Esophagus (tissue), 2 donors: ENCODE measurements at regions not wholly inside any gene's neighbourhood (a gene's known extent, or its start where the extent isn't known, plus 50 kb on each side); places are given as distances from the start of the nearest gene placed in this dataset.

Source experiments
- H3K27ac ChIP-seq, 2 donors: one replicate each; pipeline ENCODE4 v1.5.1; 2013; ENCODE audit warnings: low read depth in 2 of 2, mild to moderate bottlenecking in 2 of 2, inconsistent platforms in 1 of 2, low read length in 1 of 2, moderate library complexity in 1 of 2
- H3K27me3 ChIP-seq, 2 donors: one replicate each; pipeline ENCODE4 v1.6.1; 2013; ENCODE audit warnings: low read length in 2 of 2, control low read depth in 1 of 2, mild to moderate bottlenecking in 1 of 2; ENCODE audit not compliant: insufficient read depth in 2 of 2, control insufficient read depth in 1 of 2
- H3K36me3 ChIP-seq, 2 donors: one replicate each; pipeline ENCODE4 v1.6.1; 2013; ENCODE audit warnings: low read length in 1 of 2; ENCODE audit not compliant: control insufficient read depth in 2 of 2, insufficient read depth in 2 of 2
- H3K4me1 ChIP-seq, 2 donors: one replicate each; pipeline ENCODE4 v1.6.1; 2013; ENCODE audit warnings: low read length in 1 of 2; ENCODE audit not compliant: control insufficient read depth in 2 of 2, insufficient read depth in 2 of 2
- H3K4me3 ChIP-seq, 2 donors: one replicate each; pipeline ENCODE4 v1.5.1; 2013; ENCODE audit warnings: low read length in 2 of 2, mild to moderate bottlenecking in 2 of 2, low read depth in 1 of 2, moderate library complexity in 1 of 2
- H3K9me3 ChIP-seq, 2 donors: one replicate each; pipeline ENCODE4 v1.6.1; 2013; ENCODE audit warnings: mild to moderate bottlenecking in 2 of 2, low read depth in 1 of 2, low read length in 1 of 2, moderate library complexity in 1 of 2; ENCODE audit not compliant: control insufficient read depth in 2 of 2, insufficient read depth in 1 of 2
- WGBS, 2 donors: extraction: QIAGEN DNeasy Blood & Tissue Kit; methylation state at CpG; one replicate each; pipeline ENCODE4 v1.1.7; 2013; 5-methylcytosine and 5-hydroxymethylcytosine counted together
- donor health status: healthy with polysubstance abuse.
- donor health status: Bipolar disorder and iron deficiency.

DNA sequence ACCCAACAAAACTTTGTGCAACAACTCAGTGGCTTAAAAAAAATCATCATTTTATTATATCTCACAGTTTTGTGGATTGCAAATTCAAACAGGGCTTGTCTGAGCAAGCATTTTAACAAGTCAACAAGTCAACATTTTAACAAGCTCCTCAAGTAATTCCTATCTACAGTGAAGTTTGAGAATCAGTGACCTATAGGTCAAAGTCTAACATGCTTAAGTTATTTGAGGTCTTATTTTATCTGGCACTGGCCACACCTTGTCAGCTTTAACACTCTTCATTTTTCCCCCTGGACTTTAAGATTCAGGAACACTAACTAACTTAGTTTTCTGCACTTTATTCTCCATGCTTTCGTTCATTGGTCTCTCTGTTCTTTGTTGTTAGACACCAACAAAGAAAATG, 71.2 kb upstream of the PELI2 start:
- Histone ChIP-seq H3K9me3 (no peaks in the 10 kb centered on the region), H3K4me1 (no peaks in the 10 kb centered on the region), H3K4me3 (no peak overlapping the region), H3K36me3 (no peaks in the 10 kb centered on the region), H3K27me3 (peaks cover 0 to 3% of the 10 kb centered on the region in 2 donors), H3K27ac (no peak overlapping the region)
- WGBS, 2 donors, result 87 to 91% methylated on average over 1 of the region's 1 CpG

DNA sequence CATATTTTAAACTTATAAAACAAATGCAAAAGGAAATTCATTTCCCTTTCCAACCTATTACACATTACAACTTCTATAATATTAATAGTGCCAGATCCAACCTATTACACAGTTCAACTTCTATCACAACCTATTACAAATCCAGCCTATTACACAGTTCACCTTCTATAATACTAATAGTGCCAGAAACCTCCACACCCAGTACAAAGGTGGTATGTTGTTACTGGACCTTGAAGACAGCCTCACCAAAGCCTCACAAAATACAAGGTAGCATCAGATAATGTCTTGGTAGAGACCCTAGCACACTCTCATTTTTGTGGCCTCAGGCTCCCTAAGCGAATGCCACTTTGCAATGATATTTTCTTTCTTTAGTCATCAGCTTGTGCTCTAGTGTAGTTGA, 68.7 kb upstream of the PELI2 start:
- no peaks in the 10 kb centered on the region for H3K4me1 ChIP-seq
- peaks cover 0 to 3% of the 10 kb centered on the region in 2 donors for H3K27me3 ChIP-seq
- 97 to 98% methylated on average over 1 of the region's 1 CpG for WGBS, 2 donors
- H3K27ac ChIP-seq, result no peak overlapping the region
- H3K36me3 ChIP-seq, result no peaks in the 10 kb centered on the region
- H3K4me3 ChIP-seq, result no peak overlapping the region
- H3K9me3 ChIP-seq, result no peaks in the 10 kb centered on the region

GRCh38 chr14:56055511-56055910, 62.7 kb upstream of the PELI2 start:
- WGBS, 2 donors, result 82 to 84% methylated on average over 4 of the region's 4 CpGs
- Histone ChIP-seq H3K4me3 (no peak overlapping the region), H3K9me3 (no peaks in the 10 kb centered on the region), H3K4me1 (no peaks in the 10 kb centered on the region), H3K36me3 (no peaks in the 10 kb centered on the region), H3K27me3 (peaks cover 0 to 6% of the 10 kb centered on the region in 2 donors), H3K27ac (no peak overlapping the region)

DNA sequence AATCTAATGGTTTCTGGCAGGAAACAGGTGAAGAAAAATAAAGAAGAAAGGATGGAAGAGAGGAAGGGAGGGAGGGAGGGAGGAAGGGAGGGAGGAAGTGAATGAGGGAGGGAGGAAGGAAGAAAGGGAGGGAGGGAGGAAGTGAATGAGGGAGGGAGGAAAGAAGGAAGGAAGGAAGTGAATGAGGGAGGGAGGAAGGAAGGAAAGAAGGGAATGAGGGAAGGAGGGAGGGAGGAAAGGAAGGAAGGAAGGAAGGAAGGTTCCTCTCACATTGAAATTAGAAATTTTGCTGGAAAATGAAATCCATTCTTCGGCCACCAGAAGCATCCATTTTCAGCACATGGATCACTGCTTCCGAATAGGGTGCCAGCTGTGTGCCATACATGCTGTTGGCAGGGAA, 62.2 kb upstream of the PELI2 start:
- Histone ChIP-seq H3K4me3 (no peak overlapping the region), H3K27me3 (peaks cover 0 to 6% of the 10 kb centered on the region in 2 donors), H3K9me3 (no peaks in the 10 kb centered on the region), H3K4me1 (no peaks in the 10 kb centered on the region), H3K27ac (no peak overlapping the region), H3K36me3 (no peaks in the 10 kb centered on the region)
- 83% methylated on average over 2 of the region's 2 CpGs for WGBS, 2 donors

GRCh38 chr14:56057071-56057741, 61.0 kb upstream of the PELI2 start:
- WGBS, 2 donors, result 75 to 80% methylated on average over 5 of the region's 5 CpGs
- Histone ChIP-seq H3K4me3 (no peak overlapping the region), H3K9me3 (no peaks in the 10 kb centered on the region), H3K27me3 (peaks cover 0 to 3% of the 10 kb centered on the region in 2 donors), H3K36me3 (no peaks in the 10 kb centered on the region), H3K4me1 (no peaks in the 10 kb centered on the region), H3K27ac (no peak overlapping the region)

DNA sequence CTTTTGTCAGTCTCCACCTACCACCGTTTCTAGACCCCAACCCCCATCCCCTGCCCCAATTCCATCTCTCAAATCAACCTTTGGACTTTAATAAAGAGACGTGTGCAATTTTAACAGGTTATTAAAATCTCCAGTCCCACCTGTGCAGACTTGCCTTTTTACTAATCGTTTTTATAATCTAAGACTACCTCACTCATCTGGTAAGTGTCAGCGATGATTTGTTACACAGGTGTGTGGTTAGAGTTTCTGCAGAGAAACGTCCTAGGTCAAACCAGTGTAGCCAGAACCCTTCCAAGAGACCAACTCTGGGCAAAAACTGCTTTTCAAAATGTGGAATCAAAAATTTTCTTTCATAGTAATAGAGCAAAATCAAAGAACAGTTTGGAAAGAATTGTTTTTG, 60.4 kb upstream of the PELI2 start:
- no peak overlapping the region for H3K27ac ChIP-seq
- no peaks in the 10 kb centered on the region for H3K9me3 ChIP-seq
- no peaks in the 10 kb centered on the region for H3K4me1 ChIP-seq
- peaks cover 0 to 3% of the 10 kb centered on the region in 2 donors for H3K27me3 ChIP-seq
- WGBS, 2 donors, result 48 to 51% methylated on average over 5 of the region's 5 CpGs
- H3K36me3 ChIP-seq, result no peaks in the 10 kb centered on the region
- no peak overlapping the region for H3K4me3 ChIP-seq

DNA sequence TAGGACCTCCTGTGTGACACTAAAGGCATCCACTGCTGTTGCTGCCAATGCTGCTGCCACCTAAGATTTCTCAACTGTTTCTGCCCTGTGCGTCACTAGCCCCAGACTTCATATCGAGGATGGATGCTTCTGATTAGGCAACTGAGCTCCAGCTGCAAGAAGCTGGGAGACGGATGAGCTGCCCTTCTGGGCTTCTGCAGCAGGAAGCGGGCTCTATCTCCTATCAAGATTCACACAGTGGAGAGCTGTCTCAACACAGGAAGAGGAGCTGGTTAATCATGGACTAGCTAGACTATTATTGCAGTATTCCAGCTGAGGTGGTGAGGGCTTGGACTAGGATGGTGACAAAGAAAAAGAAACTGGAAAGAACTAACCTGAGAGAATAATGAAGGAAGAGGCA, 59.2 kb upstream of the PELI2 start:
- Histone ChIP-seq H3K36me3 (no peaks in the 10 kb centered on the region), H3K27me3 (peaks cover 0 to 3% of the 10 kb centered on the region in 2 donors), H3K4me3 (no peak overlapping the region), H3K9me3 (no peaks in the 10 kb centered on the region), H3K4me1 (no peaks in the 10 kb centered on the region), H3K27ac (no peak overlapping the region)
- 76 to 82% methylated on average over 4 of the region's 4 CpGs for WGBS, 2 donors

- Histone ChIP-seq H3K4me3 (no peak overlapping the region), H3K27me3 (peaks cover 0 to 3% of the 10 kb centered on the region in 2 donors), H3K4me1 (no peaks in the 10 kb centered on the region), H3K27ac (no peak overlapping the region), H3K36me3 (no peaks in the 10 kb centered on the region), H3K9me3 (no peaks in the 10 kb centered on the region)
- WGBS, 2 donors, result 66 to 73% methylated on average over 4 of the region's 4 CpGs
Measured at GRCh38 chr14:56061051-56061450, 57.2 kb upstream of the PELI2 start.

DNA sequence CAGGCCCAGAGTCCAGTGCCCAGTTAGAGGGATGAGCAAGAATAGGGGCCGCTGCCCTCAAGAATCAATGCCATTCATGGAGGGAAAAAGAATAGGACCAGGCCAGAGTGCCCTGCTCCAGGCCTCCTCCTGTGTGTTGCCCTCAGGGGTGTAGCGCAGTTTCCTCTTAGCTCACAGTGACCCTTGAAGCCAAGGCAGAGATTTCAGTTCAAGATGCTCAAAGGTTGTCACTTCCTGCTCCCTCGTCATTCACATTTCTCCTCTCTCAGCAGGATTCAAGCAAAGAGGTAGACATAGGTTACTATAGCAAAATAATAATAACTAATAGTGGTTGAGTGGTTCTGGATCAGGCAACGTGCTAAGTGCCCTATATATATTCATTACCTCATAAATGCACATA, 55.1 kb upstream of the PELI2 start:
- WGBS, 2 donors, result 81 to 86% methylated on average over 4 of the region's 4 CpGs
- no peak overlapping the region for H3K4me3 ChIP-seq

GRCh38 chr14:56064513-56064912, 53.7 kb upstream of the PELI2 start:
- no peaks in the 10 kb centered on the region for H3K36me3 ChIP-seq
- no peaks in the 10 kb centered on the region for H3K4me1 ChIP-seq
- no peaks in the 10 kb centered on the region for H3K9me3 ChIP-seq
- H3K4me3 ChIP-seq, result no peak overlapping the region
- 85 to 86% methylated on average over 3 to 5 of the region's 5 CpGs for WGBS, 2 donors
- peaks cover 0 to 3% of the 10 kb centered on the region in 2 donors for H3K27me3 ChIP-seq
- H3K27ac ChIP-seq, result no peak overlapping the region

More for the DNA sequence above, 55.1 kb upstream of the PELI2 start:
- Histone ChIP-seq H3K27me3 (peaks cover 0 to 3% of the 10 kb centered on the region in 2 donors), H3K27ac (no peak overlapping the region), H3K36me3 (no peaks in the 10 kb centered on the region), H3K4me1 (no peaks in the 10 kb centered on the region), H3K9me3 (no peaks in the 10 kb centered on the region)
